ENCODE measurements at regions not wholly inside any gene's neighbourhood (a gene's known extent, or its start where the extent isn't known, plus 50 kb on each side); places are given as distances from the start of the nearest gene placed in this dataset.

DNA sequence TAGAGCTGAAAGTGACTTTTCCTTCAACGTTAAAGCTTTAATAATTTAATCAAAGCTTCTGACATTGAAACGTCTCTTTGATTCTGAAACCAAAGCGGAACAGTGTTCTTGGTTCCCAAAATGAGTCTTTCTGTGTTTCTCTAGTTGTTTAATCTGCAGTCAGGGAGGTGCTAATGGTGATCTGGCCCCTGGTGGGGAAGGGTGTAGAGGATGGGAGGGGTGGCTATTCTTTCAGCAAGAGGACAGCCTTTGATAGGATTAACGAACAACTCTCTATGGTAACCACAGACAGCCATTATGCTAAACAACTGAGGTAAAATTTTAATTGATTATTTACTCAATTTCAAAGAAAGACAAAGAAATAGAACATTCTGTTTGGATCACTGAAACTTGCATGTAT lies 79.9 kb upstream of the CADPS start:
- no peaks in the 10 kb centered on the region for H3K9me3 ChIP-seq (ENCODE audit: insufficient read depth in 2 of 2, low read depth in 1 of 2, low read length in 1 of 2)
- no peak overlapping the region for H3K18ac ChIP-seq (ENCODE audit: extremely low read depth, low read length)
- DNase-seq (ENCODE audit: low read depth in 1 of 2, low spot score in 2 of 2) (no peak), FAIRE-seq (no peak)
- peaks cover 4% of the 10 kb centered on the region; the same call in 1 of the 2 replicates for H3K23me2 ChIP-seq (ENCODE audit: low read depth, low read length)
- no peak overlapping the region for H3K9ac ChIP-seq (replicated peaks in 1 of 4; ENCODE audit: extremely low read depth in 1 of 4, low read depth in 3 of 4, low read length in 3 of 4)
- no peak overlapping the region for H2BK20ac ChIP-seq (ENCODE audit: low read length)
- H4K20me1 ChIP-seq (replicated peaks in 1 of 2; ENCODE audit: control insufficient read depth in 1 of 2, insufficient read depth in 2 of 2, low read length in 2 of 2): peaks cover 0 to 2% of the 10 kb centered on the region in 2 experiments
- no peak overlapping the region for H3K23ac ChIP-seq (ENCODE audit: insufficient read length)
- no peak overlapping the region for H4K8ac ChIP-seq (ENCODE audit: extremely low read depth, insufficient read depth, low read length)
- H3K79me1 ChIP-seq (ENCODE audit: low read depth, low read length): peaks cover 3% of the 10 kb centered on the region
- TF ChIP-seq, protein P1, sequence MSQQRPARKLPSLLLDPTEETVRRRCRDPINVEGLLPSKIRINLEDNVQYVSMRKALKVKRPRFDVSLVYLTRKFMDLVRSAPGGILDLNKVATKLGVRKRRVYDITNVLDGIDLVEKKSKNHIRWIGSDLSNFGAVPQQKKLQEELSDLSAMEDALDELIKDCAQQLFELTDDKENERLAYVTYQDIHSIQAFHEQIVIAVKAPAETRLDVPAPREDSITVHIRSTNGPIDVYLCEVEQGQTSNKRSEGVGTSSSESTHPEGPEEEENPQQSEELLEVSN (IDR thresholded peaks at IDR 0.05): no peak
- TF ChIP-seq CBX5 (IDR thresholded peaks at IDR 0.05; ENCODE audit: low read depth, low read length) (no peak), KDM1A (IDR thresholded peaks at IDR 0.05; ENCODE audit: borderline replicate concordance, low read length) (no peak), SIX5 (IDR thresholded peaks at IDR 0.05; ENCODE audit: low read depth, low read length) (no peak), CHD2 (IDR thresholded peaks at IDR 0.05; ENCODE audit: low read length) (no peak), RFX5 (IDR thresholded peaks at IDR 0.05; ENCODE audit: borderline replicate concordance, low read depth, low read length) (no peak), RAD21 (IDR thresholded peaks at IDR 0.05 in 1 of 2, conservative IDR thresholded peaks at IDR 0.05 in 1 of 2; ENCODE audit: low read depth in 2 of 2, low read length in 2 of 2) (no peak), RBBP5 (IDR thresholded peaks at IDR 0.05; ENCODE audit: borderline replicate concordance, low read depth, low read length) (no peak), CEBPB (IDR thresholded peaks at IDR 0.05; ENCODE audit: low read depth, low read length) (no peak), NANOG (IDR thresholded peaks at IDR 0.05; ENCODE audit: insufficient read depth, low read depth, low read length, poor library complexity, severe bottlenecking) (no peak), SIRT6 (IDR thresholded peaks at IDR 0.05; ENCODE audit: low read length) (no peak), NRF1 (IDR thresholded peaks at IDR 0.05; ENCODE audit: low read depth, low read length) (no peak)
- H3K14ac ChIP-seq (ENCODE audit: insufficient read length): no peak overlapping the region
- H3K36me3 ChIP-seq (ENCODE audit: control insufficient read depth in 2 of 4, insufficient read depth in 4 of 4, low read length in 3 of 4): peaks cover 2 to 64% (median 18%) of the 10 kb centered on the region in 4 experiments; a peak in 5 of 8 replicates
- H4K91ac ChIP-seq (replicated peaks; ENCODE audit: insufficient read length, low read length): no peak overlapping the region
- no peak overlapping the region for H2BK15ac ChIP-seq (ENCODE audit: low read length)
- H2BK5ac ChIP-seq (ENCODE audit: low read depth, low read length): no peak overlapping the region
- no peak overlapping the region for H2BK120ac ChIP-seq (replicated peaks; ENCODE audit: low read depth, low read length)
- H3K79me2 ChIP-seq (ENCODE audit: control insufficient read depth in 1 of 2, insufficient read depth in 2 of 2, low read length in 2 of 2): peaks cover 3 to 57% of the 10 kb centered on the region in 2 experiments; a peak in 3 of 4 replicates
- CTCF ChIA-PET (ENCODE audit: partially characterized antibody): interaction anchor here (1.0 to 1.1 kb wide), 2 partner anchors 122 to 158 kb away, joined by 3 read pairs; no protein-coding TSS in a partner anchor
- H3K4me3 ChIP-seq (ENCODE audit: extremely low read depth in 1 of 4, insufficient read depth in 2 of 4, low read depth in 3 of 4, low read length in 4 of 4): no peak overlapping the region
- POLR2A ChIA-PET (ENCODE audit: partially characterized antibody): interaction anchor here (0.9 to 1.6 kb wide), 2 partner anchors 21 to 26 kb away, joined by 4 read pairs; no protein-coding TSS in a partner anchor
- no peak overlapping the region for H4K5ac ChIP-seq (ENCODE audit: insufficient read length, low read depth, low read length)
- 84% methylated on average over 4 of the region's 4 CpGs; no CpG with 5 or more reads in 1 of the 2 experiments for WGBS, 2 experiments (ENCODE audit: extremely low coverage in 1 of 2, insufficient coverage in 1 of 2, insufficient read length in 1 of 2, insufficient replicate concordance in 2 of 2, low coverage in 1 of 2, low lambda C conversion rate in 2 of 2, missing lambda C conversion rate in 1 of 2)
- no peak overlapping the region for H2AK5ac ChIP-seq (ENCODE audit: low read depth, low read length)
- no peak overlapping the region for H3K56ac ChIP-seq (replicated peaks; ENCODE audit: insufficient read length, low read depth, low read length)
- no peak overlapping the region for H3K4ac ChIP-seq (replicated peaks; ENCODE audit: insufficient read length, low read depth, low read length)
- H3K27ac ChIP-seq (ENCODE audit: low read depth, low read length): no peak overlapping the region
- no peak overlapping the region for H2AFZ ChIP-seq (ENCODE audit: low read length)
- peaks cover 2 to 7% (median 3%) of the 10 kb centered on the region in 4 experiments; a peak in 4 of 7 replicates for H3K4me1 ChIP-seq (replicated peaks in 1 of 4; ENCODE audit: control insufficient read depth in 3 of 4, insufficient read depth in 4 of 4, low read length in 3 of 4)
- H3K4me2 ChIP-seq (ENCODE audit: insufficient read depth in 1 of 2, low read depth in 2 of 2, low read length in 2 of 2): no peak overlapping the region
- H3K27me3 ChIP-seq (replicated peaks in 1 of 4; ENCODE audit: control insufficient read depth in 3 of 4, extremely low read depth in 1 of 4, insufficient read depth in 3 of 4, low read length in 3 of 4): no peaks in the 10 kb centered on the region
- H2BK12ac ChIP-seq (ENCODE audit: low read depth, low read length): no peak overlapping the region
